ENCODE measurements at regions not wholly inside any gene's neighbourhood (a gene's known extent, or its start where the extent isn't known, plus 50 kb on each side); places are given as distances from the start of the nearest gene placed in this dataset.

DNA sequence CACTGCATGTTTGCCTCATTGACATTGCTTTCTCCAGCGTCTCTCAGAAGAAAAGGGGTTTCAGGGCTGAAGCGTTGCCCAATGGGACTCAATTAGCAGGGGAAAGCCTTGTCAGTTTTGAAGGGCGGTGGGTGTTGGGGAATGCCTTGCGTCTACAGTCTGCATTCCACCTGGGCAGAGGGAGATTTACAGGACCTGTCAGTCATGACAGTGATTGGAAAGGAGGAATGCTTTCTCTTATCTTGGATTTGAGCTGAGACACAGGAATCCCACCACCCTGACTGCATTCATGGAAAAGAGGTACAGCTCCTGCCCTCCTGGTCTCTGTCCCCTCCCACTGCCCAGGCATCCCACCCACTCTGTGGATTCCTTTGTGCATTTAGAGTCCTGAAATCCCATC lies 123.9 kb downstream of the ACKR3 start:
- no peak for DNase-seq
- Histone ChIP-seq H3K4me3 (no peak overlapping the region), H3K4me1 (ENCODE audit: insufficient read depth) (no peaks in the 10 kb centered on the region), H3K27me3 (no peaks in the 10 kb centered on the region), H3K27ac (no peak overlapping the region), H3K9me3 (no peaks in the 10 kb centered on the region), H3K36me3 (no peaks in the 10 kb centered on the region)
- no peak for TF ChIP-seq CTCF (IDR thresholded peaks at IDR 0.05)
- no peak for TF ChIP-seq POLR2A (IDR thresholded peaks at IDR 0.05)
- no peak for TF ChIP-seq EP300 (IDR thresholded peaks at IDR 0.05)
- 89 to 97% (median 95%) methylated on average over 4 of the region's 4 CpGs for WGBS, 3 donors
- intact Hi-C loops (cut with DNase I) = no loop called here

DNA sequence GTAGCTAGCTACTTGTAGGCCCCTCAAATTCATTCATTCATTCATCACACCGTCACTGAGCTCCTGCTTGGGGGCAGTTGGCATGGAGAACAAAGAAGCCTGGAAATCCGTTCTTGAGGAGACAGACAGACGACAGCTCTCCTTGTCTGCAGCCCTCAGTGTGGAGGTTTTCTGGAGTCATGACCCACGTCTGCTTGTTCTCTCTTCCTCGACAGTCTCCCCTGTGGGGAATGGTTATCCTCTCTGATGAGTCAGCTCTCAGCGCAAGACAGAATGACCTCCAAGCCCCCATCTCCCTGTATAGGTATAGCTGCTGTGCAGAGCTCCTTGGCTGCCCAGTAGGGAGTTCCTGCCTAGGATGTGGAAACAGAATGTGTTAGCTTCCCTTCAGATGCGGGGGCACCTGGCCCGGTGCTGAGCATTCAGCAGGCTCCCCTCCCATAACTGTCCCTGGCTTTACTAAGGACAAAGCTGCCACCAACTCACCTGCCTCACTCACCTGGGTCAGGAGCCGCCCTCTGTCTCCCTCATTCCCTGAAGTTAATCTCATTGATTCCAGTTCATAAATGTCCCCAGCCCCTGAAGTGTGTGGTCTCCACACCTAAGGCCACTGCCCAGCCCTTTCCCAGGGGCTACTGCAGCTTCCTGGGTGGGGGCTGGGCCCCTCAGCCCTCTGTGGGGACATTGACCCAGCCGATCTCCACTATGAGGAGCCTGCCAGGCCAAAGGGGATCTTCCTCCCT lies 124.7 kb downstream of the ACKR3 start:
- Histone ChIP-seq H3K9me3 (no peaks in the 10 kb centered on the region), H3K36me3 (no peaks in the 10 kb centered on the region), H3K27ac (no peak overlapping the region), H3K27me3 (no peaks in the 10 kb centered on the region), H3K4me3 (no peak overlapping the region), H3K4me1 (ENCODE audit: insufficient read depth) (no peaks in the 10 kb centered on the region)
- intact Hi-C loops (cut with DNase I) = no loop called here
- DNase-seq = no peak
- WGBS, 3 donors = 77 to 88% (median 83%) methylated on average over 10 of the region's 10 CpGs
- TF ChIP-seq POLR2A (IDR thresholded peaks at IDR 0.05) = no peak
- TF ChIP-seq EP300 (IDR thresholded peaks at IDR 0.05) = no peak
- no peak for TF ChIP-seq CTCF (IDR thresholded peaks at IDR 0.05)

- no peak for TF ChIP-seq CTCF (IDR thresholded peaks at IDR 0.05)
- no peak for TF ChIP-seq POLR2A (IDR thresholded peaks at IDR 0.05)
- TF ChIP-seq EP300 (IDR thresholded peaks at IDR 0.05) = no peak
- no peak for DNase-seq
- H3K9me3 ChIP-seq = no peaks in the 10 kb centered on the region
- H3K27ac ChIP-seq = no peak overlapping the region
- H3K27me3 ChIP-seq = no peaks in the 10 kb centered on the region
- intact Hi-C loops (cut with DNase I) = no loop called here
- H3K36me3 ChIP-seq = no peaks in the 10 kb centered on the region
- no peak overlapping the region for H3K4me3 ChIP-seq
- H3K4me1 ChIP-seq (ENCODE audit: insufficient read depth) = no peaks in the 10 kb centered on the region
- 62 to 65% (median 63%) methylated on average over 3 of the region's 3 CpGs for WGBS, 3 donors
Measured at GRCh38 chr2:236696834-236697233, 127.2 kb downstream of the ACKR3 start.

DNA sequence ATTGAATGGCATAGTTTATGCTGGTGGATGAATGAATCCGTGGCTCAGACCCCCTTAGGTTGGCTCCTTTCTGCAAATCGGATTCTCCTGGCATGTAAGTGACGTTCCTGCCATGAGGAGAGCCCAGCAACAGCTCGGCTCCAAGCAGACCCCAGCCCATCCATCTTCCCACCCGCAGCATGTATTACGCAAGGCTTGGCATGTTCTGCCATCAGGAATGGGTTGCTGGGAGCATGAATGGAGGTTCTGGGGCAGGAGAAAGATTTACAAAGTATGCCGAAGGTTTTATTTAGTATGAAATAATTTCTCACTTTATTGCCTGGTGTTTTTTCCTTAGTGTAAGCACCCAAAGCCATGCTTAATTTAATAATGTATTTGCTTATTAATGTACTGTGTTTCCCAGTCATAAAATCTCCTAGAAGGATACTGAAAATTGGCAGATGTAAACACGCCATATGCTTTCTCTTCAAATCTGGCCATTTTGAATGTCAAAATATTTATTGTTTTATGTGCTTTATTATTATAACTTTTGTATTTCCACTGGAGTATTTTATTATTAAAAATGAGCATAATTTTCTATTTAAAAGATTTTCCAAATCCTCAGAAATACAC lies 128.5 kb downstream of the ACKR3 start:
- no peak for DNase-seq
- Histone ChIP-seq H3K4me3 (no peak overlapping the region), H3K27ac (no peak overlapping the region), H3K9me3 (no peaks in the 10 kb centered on the region), H3K36me3 (no peaks in the 10 kb centered on the region), H3K4me1 (ENCODE audit: insufficient read depth) (no peaks in the 10 kb centered on the region), H3K27me3 (no peaks in the 10 kb centered on the region)
- intact Hi-C loops (cut with DNase I) = no loop called here
- TF ChIP-seq EP300 (IDR thresholded peaks at IDR 0.05) = no peak
- 81 to 93% (median 90%) methylated on average over 8 of the region's 8 CpGs for WGBS, 3 donors

DNA sequence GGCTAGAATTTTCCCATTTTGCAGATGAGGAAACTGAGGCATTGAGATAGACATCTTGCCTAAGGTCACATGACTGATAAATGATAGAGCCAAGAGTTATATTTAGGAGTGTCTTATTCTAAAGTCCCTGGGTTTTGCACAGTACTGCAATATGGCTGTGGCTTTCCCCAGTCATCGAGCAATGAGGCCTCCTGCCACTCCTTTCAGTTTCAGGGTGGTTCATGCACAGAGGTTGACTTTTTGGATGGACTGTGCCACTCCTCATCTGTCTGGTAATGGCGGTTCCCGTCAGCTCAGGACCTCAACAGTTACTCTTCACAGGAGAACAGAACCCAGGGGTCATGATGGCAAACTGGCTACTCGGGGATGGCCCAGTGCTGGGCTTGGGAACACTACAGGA lies 131.1 kb downstream of the ACKR3 start:
- WGBS, 3 donors = 95 to 97% (median 95%) methylated on average over 4 of the region's 4 CpGs
- DNase-seq = no peak
- H3K27ac ChIP-seq = no peak overlapping the region
- no peaks in the 10 kb centered on the region for H3K27me3 ChIP-seq
- no peaks in the 10 kb centered on the region for H3K36me3 ChIP-seq
- H3K9me3 ChIP-seq = no peaks in the 10 kb centered on the region
- TF ChIP-seq POLR2A (IDR thresholded peaks at IDR 0.05) = no peak
- TF ChIP-seq CTCF (IDR thresholded peaks at IDR 0.05) = no peak
- TF ChIP-seq EP300 (IDR thresholded peaks at IDR 0.05) = no peak
- intact Hi-C loops (cut with DNase I) = no loop called here
- H3K4me1 ChIP-seq (ENCODE audit: insufficient read depth) = no peaks in the 10 kb centered on the region
- H3K4me3 ChIP-seq = no peak overlapping the region

Data from ovary (tissue), 7 donors.